ENCODE measurements at regions not wholly inside any gene's neighbourhood (a gene's known extent, or its start where the extent isn't known, plus 50 kb on each side); places are given as distances from the start of the nearest gene placed in this dataset.

GRCh38 chr21:22892740-22893139 is 1894.5 kb downstream of the NCAM2 start:
- TF ChIP-seq CTCF (conservative IDR thresholded peaks at IDR 0.05) (no peak), EZH2 (IDR thresholded peaks at IDR 0.05; ENCODE audit: low read depth) (no peak)
